HUES48 (cell line): ENCODE measurements at regions not wholly inside any gene's neighbourhood (a gene's known extent, or its start where the extent isn't known, plus 50 kb on each side); places are given as distances from the start of the nearest gene placed in this dataset.

ENCODE experiments used
- H3K27ac ChIP-seq: one replicate; pipeline ENCODE4 v1.7.0; 2013; ENCODE audit warnings: low read depth, low read length, inconsistent platforms
- H3K27me3 ChIP-seq: 2 replicates; pipeline ENCODE4 v1.6.1; 2013; ENCODE audit warnings: mild to moderate bottlenecking, low read length; ENCODE audit not compliant: control insufficient read depth, insufficient read depth
- H3K36me3 ChIP-seq: 2 replicates; pipeline ENCODE4 v1.6.1; 2013; ENCODE audit warnings: low read length; ENCODE audit not compliant: control insufficient read depth, insufficient read depth
- H3K4me1 ChIP-seq: 2 replicates; pipeline ENCODE4 v1.6.1; 2013; ENCODE audit warnings: mild to moderate bottlenecking, low read length; ENCODE audit not compliant: control insufficient read depth, insufficient read depth
- H3K4me3 ChIP-seq: 2 replicates; pipeline ENCODE4 v1.5.1; 2013; ENCODE audit warnings: mild to moderate bottlenecking, low read depth, low read length
- H3K9ac ChIP-seq: 2 replicates; pipeline ENCODE4 v1.6.1; 2013; ENCODE audit warnings: mild to moderate bottlenecking, low read depth, low read length, moderate library complexity
- H3K9me3 ChIP-seq: 2 replicates; pipeline ENCODE4 v1.6.1; 2013; ENCODE audit warnings: low read length; ENCODE audit not compliant: control insufficient read depth, insufficient read depth

DNA sequence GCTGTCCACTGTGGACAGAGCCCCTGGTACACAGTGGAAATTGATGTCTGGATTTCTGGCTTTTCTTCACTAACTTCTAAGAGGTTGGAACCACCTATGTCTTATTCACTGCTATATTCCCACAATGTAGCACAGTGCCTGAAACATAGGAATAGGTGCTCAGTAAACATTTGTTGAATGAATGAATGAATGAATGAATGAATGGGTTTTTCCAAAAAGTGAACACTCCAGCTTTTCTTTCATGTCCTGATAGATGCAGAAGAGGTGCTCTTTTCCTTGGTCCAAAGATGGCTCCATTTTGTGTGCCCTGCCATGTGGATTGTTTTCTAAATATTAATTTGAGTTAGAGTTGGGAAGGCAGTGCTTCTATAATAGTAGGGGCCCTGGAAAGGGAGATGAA, 124.1 kb downstream of the SP3 start:
- Histone ChIP-seq H3K4me3 (no peak overlapping the region), H3K9ac (no peak overlapping the region), H3K27me3 (no peaks in the 10 kb centered on the region), H3K9me3 (no peaks in the 10 kb centered on the region), H3K4me1 (peaks cover 8% of the 10 kb centered on the region), H3K36me3 (no peaks in the 10 kb centered on the region), H3K27ac (no peak overlapping the region)

DNA sequence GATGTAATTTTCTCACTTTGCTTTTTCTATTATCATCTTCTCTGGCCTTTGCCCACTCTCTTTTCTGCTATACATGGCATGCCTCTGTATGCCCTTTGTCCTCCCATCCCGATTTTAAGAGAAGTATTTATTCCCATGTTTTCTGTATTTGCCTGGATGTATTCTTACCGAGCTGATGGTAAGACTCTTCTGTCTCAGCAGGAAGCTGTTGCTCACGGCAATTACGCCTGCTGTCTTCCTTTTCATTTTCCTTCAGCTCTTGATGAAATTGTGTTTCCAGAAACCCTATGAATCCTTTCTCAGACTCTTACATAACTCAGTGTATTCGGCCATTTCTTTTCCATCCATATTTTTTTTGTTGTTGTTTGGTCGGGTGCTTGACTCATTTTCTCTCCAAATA, 121.6 kb downstream of the SP3 start:
- Histone ChIP-seq H3K9ac (no peak overlapping the region), H3K4me3 (no peak overlapping the region), H3K36me3 (no peaks in the 10 kb centered on the region), H3K9me3 (no peaks in the 10 kb centered on the region), H3K27ac (no peak overlapping the region), H3K4me1 (peaks cover 8% of the 10 kb centered on the region), H3K27me3 (no peaks in the 10 kb centered on the region)

DNA sequence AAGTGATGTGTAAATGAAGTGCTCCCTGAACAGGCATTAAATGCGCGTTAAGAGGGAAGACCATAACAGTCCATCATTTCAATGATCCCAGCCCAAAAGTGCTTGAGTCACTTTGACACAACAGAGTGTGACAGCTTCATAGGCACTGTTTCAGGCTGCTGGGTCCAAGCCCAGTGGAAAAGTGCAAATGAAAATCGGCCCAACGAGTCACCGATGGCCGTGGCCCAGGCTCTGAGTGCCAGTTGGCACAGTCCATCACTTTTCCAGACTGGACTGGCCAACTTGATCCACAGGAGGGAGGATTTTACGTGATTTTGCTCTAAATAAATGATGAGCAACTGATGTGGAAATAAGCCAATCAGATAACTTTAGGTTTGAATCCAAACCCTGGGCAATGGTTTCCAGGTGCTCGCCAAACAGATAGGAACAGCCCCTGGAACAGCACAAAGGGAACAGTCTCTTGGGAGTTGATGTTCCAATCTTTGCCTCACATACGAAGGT, 114.0 kb downstream of the SP3 start:
- Histone ChIP-seq H3K4me1 (peaks cover 10% of the 10 kb centered on the region), H3K27ac (no peak overlapping the region), H3K9ac (no peak overlapping the region), H3K9me3 (no peaks in the 10 kb centered on the region), H3K4me3 (no peak overlapping the region), H3K36me3 (no peaks in the 10 kb centered on the region), H3K27me3 (no peaks in the 10 kb centered on the region)

DNA sequence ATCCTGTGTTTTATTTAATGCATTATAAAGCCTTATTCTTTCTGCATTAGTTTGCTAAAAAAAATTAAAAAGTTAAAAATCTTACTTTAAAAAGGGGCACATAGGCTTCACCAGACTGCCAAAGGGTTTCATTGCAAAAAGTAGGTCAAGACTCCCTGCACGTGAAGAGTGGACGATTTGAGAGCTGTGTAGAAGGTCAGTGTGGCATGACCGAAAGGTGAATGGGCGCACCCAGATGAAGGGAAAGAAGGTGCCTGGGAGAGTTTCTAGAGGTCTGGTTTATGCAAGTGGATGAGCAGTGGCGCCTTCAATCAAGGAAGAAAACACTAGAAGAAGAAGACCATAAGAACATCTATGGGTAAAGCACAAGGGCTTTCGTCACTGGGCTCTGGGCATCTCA, 111.0 kb downstream of the SP3 start:
- H3K4me3 ChIP-seq: no peak overlapping the region
- H3K36me3 ChIP-seq: no peaks in the 10 kb centered on the region
- no peak overlapping the region for H3K9ac ChIP-seq
- H3K9me3 ChIP-seq: no peaks in the 10 kb centered on the region
- no peak overlapping the region for H3K27ac ChIP-seq
- no peaks in the 10 kb centered on the region for H3K27me3 ChIP-seq
- H3K4me1 ChIP-seq: peaks cover 6% of the 10 kb centered on the region

DNA sequence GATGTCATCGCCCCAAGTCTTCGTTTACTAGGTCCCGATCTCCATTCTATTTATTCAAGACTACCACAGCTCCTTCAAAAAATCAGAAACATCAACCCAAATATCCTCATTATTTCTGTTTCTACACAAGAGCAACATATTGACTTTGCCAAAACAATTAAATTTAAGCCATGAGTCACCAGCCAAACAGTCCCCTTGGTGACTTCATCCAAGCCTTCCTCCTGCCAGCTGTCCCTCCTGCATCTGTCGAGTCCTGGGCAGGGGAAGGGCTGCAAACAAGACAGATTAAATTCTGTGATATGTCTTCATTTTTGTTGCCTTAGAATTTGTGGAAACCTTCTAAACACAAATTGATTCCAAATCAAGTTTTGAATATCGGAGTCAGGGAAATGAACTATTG, 110.3 kb downstream of the SP3 start:
- Histone ChIP-seq H3K27me3 (no peaks in the 10 kb centered on the region), H3K27ac (no peak overlapping the region), H3K4me3 (no peak overlapping the region), H3K4me1 (no peaks in the 10 kb centered on the region), H3K9me3 (no peaks in the 10 kb centered on the region), H3K9ac (no peak overlapping the region), H3K36me3 (no peaks in the 10 kb centered on the region)

DNA sequence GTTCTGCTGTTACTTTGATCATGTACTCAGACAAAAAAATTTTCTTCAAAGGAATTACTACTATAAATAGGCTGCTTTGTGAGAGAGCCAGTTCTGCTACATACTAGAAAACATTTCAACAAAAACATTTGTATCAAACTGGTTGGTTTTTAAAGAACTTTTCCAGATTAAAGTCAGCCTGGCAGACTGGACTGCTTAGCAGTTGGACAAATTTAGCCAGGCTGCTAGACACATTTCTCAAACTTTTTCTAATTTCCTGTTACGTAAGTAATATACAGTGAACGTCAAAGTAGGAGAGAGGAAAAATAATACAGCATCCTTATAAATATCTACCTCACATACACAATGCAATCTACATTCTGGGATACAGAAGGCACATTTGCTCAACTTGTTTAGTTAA, 109.5 kb downstream of the SP3 start:
- Histone ChIP-seq H3K4me3 (no peak overlapping the region), H3K4me1 (no peaks in the 10 kb centered on the region)

More for the DNA sequence above, 109.5 kb downstream of the SP3 start:
- H3K27ac ChIP-seq: no peak overlapping the region
- H3K36me3 ChIP-seq: no peaks in the 10 kb centered on the region
- H3K9ac ChIP-seq: no peak overlapping the region
- H3K9me3 ChIP-seq: no peaks in the 10 kb centered on the region
- no peaks in the 10 kb centered on the region for H3K27me3 ChIP-seq
